ENCODE measurements at regions not wholly inside any gene's neighbourhood (a gene's known extent, or its start where the extent isn't known, plus 50 kb on each side); places are given as distances from the start of the nearest gene placed in this dataset.

DNA sequence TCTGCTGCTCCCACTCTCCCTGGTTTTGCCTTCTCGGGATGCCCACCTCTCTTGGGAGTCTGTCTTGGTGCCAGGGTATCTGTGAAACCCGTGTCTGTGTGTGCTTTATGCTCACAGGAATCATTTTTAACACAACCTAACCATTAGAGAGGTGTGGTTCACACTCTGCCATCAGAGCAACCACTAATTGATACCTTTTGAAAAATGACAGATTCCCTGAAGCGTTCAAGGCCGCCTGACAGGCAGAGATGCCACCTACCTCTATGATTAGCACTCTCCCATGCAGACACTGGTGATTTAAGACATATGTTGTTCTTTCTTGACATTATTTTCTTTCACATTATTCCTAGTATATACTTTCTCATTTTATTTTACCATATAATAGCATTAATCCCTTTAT lies 207.3 kb upstream of the SGCD start:
- 0% methylated on average over 4 of the region's 4 CpGs for WGBS (ENCODE audit: insufficient coverage, low coverage, missing lambda C conversion rate)
- no peak for ATAC-seq
- CTCF ChIA-PET (ENCODE audit: low intra/inter-chr PET ratio), result no interaction called here
- TF ChIP-seq, protein P1, sequence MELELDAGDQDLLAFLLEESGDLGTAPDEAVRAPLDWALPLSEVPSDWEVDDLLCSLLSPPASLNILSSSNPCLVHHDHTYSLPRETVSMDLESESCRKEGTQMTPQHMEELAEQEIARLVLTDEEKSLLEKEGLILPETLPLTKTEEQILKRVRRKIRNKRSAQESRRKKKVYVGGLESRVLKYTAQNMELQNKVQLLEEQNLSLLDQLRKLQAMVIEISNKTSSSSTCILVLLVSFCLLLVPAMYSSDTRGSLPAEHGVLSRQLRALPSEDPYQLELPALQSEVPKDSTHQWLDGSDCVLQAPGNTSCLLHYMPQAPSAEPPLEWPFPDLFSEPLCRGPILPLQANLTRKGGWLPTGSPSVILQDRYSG (tag; conservative IDR thresholded peaks at IDR 0.05; ENCODE audit: low read depth), result no peak
- no peak for TF ChIP-seq TOE1 (IDR thresholded peaks at IDR 0.05; ENCODE audit: borderline replicate concordance)
- TF ChIP-seq TOE1 (CRISPR knock-in tag; IDR thresholded peaks at IDR 0.05; ENCODE audit: borderline replicate concordance, low read depth), result no peak
- no peak for TF ChIP-seq RBM17 (IDR thresholded peaks at IDR 0.05; ENCODE audit: borderline replicate concordance, low read depth, low read length)
- TF ChIP-seq ZNF212 (CRISPR knock-in tag; IDR thresholded peaks at IDR 0.05), result no peak
- TF ChIP-seq, protein P2, sequence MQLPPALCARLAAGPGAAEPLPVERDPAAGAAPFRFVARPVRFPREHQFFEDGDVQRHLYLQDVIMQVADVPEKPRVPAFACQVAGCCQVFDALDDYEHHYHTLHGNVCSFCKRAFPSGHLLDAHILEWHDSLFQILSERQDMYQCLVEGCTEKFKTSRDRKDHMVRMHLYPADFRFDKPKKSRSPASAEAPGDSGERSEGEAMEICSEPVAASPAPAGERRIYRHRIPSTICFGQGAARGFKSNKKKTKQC (CRISPR knock-in tag; IDR thresholded peaks at IDR 0.05), result no peak
- TF ChIP-seq, protein P3, sequence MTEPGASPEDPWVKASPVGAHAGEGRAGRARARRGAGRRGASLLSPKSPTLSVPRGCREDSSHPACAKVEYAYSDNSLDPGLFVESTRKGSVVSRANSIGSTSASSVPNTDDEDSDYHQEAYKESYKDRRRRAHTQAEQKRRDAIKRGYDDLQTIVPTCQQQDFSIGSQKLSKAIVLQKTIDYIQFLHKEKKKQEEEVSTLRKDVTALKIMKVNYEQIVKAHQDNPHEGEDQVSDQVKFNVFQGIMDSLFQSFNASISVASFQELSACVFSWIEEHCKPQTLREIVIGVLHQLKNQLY (CRISPR knock-in tag; conservative IDR thresholded peaks at IDR 0.05), result no peak
- no peak for TF ChIP-seq ZNF764 (CRISPR knock-in tag; IDR thresholded peaks at IDR 0.05; ENCODE audit: low read depth)
- TF ChIP-seq, protein P4, sequence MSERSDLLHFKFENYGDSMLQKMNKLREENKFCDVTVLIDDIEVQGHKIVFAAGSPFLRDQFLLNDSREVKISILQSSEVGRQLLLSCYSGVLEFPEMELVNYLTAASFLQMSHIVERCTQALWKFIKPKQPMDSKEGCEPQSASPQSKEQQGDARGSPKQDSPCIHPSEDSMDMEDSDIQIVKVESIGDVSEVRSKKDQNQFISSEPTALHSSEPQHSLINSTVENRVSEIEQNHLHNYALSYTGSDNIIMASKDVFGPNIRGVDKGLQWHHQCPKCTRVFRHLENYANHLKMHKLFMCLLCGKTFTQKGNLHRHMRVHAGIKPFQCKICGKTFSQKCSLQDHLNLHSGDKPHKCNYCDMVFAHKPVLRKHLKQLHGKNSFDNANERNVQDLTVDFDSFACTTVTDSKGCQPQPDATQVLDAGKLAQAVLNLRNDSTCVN (CRISPR knock-in tag; IDR thresholded peaks at IDR 0.05), result no peak
- H3K4me2 ChIP-seq (ENCODE audit: insufficient read depth, low read length), result no peak overlapping the region
- in situ Hi-C loops (cut with MboI) (no loop called here), intact Hi-C loops (cut with micrococcal nuclease) (no loop called here)
- no peak overlapping the region for H3K9ac ChIP-seq (ENCODE audit: insufficient read depth in 1 of 2, low read depth in 2 of 2, low read length in 2 of 2)
- H3K79me2 ChIP-seq (ENCODE audit: control insufficient read depth, insufficient read depth, low read length), result no peaks in the 10 kb centered on the region
- no peak overlapping the region for H3K4me3 ChIP-seq
- H2AFZ ChIP-seq (ENCODE audit: low read depth, low read length), result no peak overlapping the region
- no peak for DNase-seq (ENCODE audit: extremely low read depth in 1 of 4, low spot score in 3 of 4)
- H3K36me3 ChIP-seq (ENCODE audit: control insufficient read depth, insufficient read depth, low read length), result no peaks in the 10 kb centered on the region
- H3K9me3 ChIP-seq (replicated peaks; ENCODE audit: control insufficient read depth, insufficient read depth, low read depth, low read length), result 0 out of 2 replicates have a peak, but pooled peaks cover 1% of the 10 kb centered on the region
- POLR2A ChIA-PET, result no interaction called here
- no peaks in the 10 kb centered on the region for H3K4me1 ChIP-seq (replicated peaks in 1 of 2; ENCODE audit: control insufficient read depth in 2 of 2, insufficient read depth in 2 of 2, low read length in 2 of 2)
- no peaks in the 10 kb centered on the region for H3K27me3 ChIP-seq (ENCODE audit: control insufficient read depth in 2 of 2, insufficient read depth in 2 of 2, low read length in 2 of 2)
- no peak overlapping the region for H3K27ac ChIP-seq (ENCODE audit: extremely low read depth, low read depth, low read length)
- BruUV-seq (replicated peaks), result no TSS peak
- FAIRE-seq, result no peak
- no peaks in the 10 kb centered on the region for H3K9me1 ChIP-seq (ENCODE audit: control insufficient read depth, insufficient read depth, low read length)
- H4K20me1 ChIP-seq (replicated peaks; ENCODE audit: control insufficient read depth, insufficient read depth, low read length), result no peaks in the 10 kb centered on the region
